Prostate gland (tissue), 2 donors: ENCODE measurements at regions not wholly inside any gene's neighbourhood (a gene's known extent, or its start where the extent isn't known, plus 50 kb on each side); places are given as distances from the start of the nearest gene placed in this dataset.
"Not testable (repeated sequence)": the region's sequence is repeated elsewhere in the genome, so short reads cannot be mapped to it uniquely, and the experiment has no call there.

Experiments used
- DNase-seq: peaks from one replicate; pipeline ENCODE4 v3.0.0-alpha.2; 2019; ENCODE audit warnings: low spot score
- H3K27ac ChIP-seq, 2 donors: fragments of 200-600 bp; sonication (generic); 2 replicates each; pipeline ENCODE4 v1.5.1; 2017 to 2019
- H3K27me3 ChIP-seq: fragments of 200-600 bp; sonication (generic); replicated peaks from 2 replicates; pipeline ENCODE4 v1.5.1; 2019; ENCODE audit not compliant: insufficient read depth
- H3K36me3 ChIP-seq, 2 donors: fragments of 200-600 bp; sonication (generic); 1 replicate in 1 of 2; 2 replicates in 1 of 2; pipeline versions ENCODE4 v1.5.1 to v1.8.1; 2017 to 2019
- H3K4me1 ChIP-seq: fragments of 200-600 bp; sonication (generic); replicated peaks from 2 replicates; pipeline ENCODE4 v1.5.1; 2019
- H3K4me3 ChIP-seq, 2 donors: fragments of 200-600 bp; sonication (generic); 2 replicates each; pipeline ENCODE4 v1.5.1; 2017 to 2019
- H3K9me3 ChIP-seq: fragments of 200-600 bp; sonication (generic); 2 replicates; pipeline ENCODE4 v1.5.1; 2017
- POLR2A ChIP-seq: fragments of 450-650 bp; IDR thresholded peaks from one replicate; pipeline ENCODE4 v1.6.1; 2016; ENCODE audit warnings: antibody characterized with exemption, mild to moderate bottlenecking
- POLR2AphosphoS5 ChIP-seq: sonication (generic); formaldehyde crosslinking; IDR thresholded peaks from one replicate; pipeline ENCODE4 v1.6.1; 2017; ENCODE audit warnings: antibody characterized with exemption
- WGBS: methylation state at CpG from one replicate; pipeline ENCODE4 v1.1.5; 2018; 5-methylcytosine and 5-hydroxymethylcytosine counted together
- intact Hi-C: fragments of 100-400 bp; cut with DNase I; formaldehyde crosslinking; loops from one replicate; pipeline ENCODE4 v1.14.2; 2022
- TF ChIP-seq, protein P1 (sequence below), 4 experiments: fragments of 200-600 bp in 2 of 4; fragments of 450-650 bp in 2 of 4; sonication (generic) in 2 of 4; IDR thresholded peaks; 1 replicate in 3 of 4; 2 replicates in 1 of 4; pipeline ENCODE4 v1.5.1; 2016 to 2019; ENCODE audit warnings: antibody characterized with exemption in 4 of 4, mild to moderate bottlenecking in 2 of 4, moderate library complexity in 2 of 4

DNA sequence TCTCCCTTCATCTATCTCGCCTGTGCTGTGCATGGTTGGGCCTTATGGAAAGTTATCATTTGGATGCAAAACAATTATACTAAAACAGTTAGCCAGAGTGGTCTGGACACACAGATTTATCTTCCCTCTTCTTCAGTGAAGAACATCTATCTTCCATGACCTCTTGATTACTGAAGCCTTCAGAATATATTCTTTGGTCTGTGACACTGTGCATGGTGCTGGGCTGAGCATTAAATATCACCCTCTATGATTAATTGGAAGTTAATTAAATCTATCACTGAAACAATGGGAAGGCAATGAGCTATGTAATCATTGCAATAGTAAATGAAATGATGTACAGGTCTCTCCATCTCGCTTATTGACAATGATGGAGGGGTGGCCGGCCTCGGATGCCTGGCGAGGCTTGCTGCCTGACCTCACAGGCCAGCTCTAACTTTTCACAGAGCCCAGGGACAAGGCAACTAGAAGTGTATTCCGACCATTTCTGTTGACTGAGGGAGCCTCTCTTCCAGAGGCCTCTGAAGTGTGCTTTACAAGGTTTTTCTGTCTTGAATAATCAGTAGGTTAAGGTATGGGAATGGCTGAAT lies 186.6 kb downstream of the NKX6-1 start:
- no peaks in the 10 kb centered on the region for H3K36me3 ChIP-seq
- H3K27ac ChIP-seq, result no peak overlapping the region
- TF ChIP-seq, protein P1, sequence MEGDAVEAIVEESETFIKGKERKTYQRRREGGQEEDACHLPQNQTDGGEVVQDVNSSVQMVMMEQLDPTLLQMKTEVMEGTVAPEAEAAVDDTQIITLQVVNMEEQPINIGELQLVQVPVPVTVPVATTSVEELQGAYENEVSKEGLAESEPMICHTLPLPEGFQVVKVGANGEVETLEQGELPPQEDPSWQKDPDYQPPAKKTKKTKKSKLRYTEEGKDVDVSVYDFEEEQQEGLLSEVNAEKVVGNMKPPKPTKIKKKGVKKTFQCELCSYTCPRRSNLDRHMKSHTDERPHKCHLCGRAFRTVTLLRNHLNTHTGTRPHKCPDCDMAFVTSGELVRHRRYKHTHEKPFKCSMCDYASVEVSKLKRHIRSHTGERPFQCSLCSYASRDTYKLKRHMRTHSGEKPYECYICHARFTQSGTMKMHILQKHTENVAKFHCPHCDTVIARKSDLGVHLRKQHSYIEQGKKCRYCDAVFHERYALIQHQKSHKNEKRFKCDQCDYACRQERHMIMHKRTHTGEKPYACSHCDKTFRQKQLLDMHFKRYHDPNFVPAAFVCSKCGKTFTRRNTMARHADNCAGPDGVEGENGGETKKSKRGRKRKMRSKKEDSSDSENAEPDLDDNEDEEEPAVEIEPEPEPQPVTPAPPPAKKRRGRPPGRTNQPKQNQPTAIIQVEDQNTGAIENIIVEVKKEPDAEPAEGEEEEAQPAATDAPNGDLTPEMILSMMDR (IDR thresholded peaks at IDR 0.05), result no peak
- TF ChIP-seq POLR2A (no peak), POLR2AphosphoS5 (no peak)
- DNase-seq, result no peak
- H3K27me3 ChIP-seq, result no peaks in the 10 kb centered on the region
- intact Hi-C loops, result no loop called here
- H3K4me3 ChIP-seq, result no peak overlapping the region
- H3K4me1 ChIP-seq, result no peaks in the 10 kb centered on the region
- no peaks in the 10 kb centered on the region for H3K9me3 ChIP-seq
- 83% methylated on average over 6 of the region's 6 CpGs for whole genome bisulfite sequencing

DNA sequence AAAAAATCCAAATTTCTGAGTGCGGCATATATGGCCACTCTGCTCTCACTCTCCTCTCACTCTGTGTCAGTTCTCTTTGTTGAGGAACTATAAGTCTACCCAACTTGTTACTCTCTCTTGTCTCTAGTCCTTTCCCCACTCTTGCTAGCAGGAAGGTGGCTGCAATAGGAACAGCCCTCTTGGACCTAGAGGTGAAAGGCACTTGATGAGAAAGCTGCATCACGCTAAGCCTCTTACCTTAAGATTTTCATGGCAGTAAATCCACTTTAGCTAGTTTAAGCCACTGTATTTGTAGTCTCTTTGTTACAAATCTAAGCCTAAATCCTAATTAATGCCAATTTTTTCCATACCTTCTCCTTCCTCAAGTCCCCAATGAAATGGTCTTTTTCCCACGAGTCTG lies 189.9 kb downstream of the NKX6-1 start:
- no peaks in the 10 kb centered on the region for H3K4me1 ChIP-seq
- 92% methylated on average over 3 of the region's 3 CpGs for WGBS
- H3K36me3 ChIP-seq, result no peaks in the 10 kb centered on the region
- intact Hi-C loops, result no loop called here
- no peak overlapping the region for H3K4me3 ChIP-seq
- H3K27ac ChIP-seq, result no peak overlapping the region
- no peaks in the 10 kb centered on the region for H3K9me3 ChIP-seq
- TF ChIP-seq POLR2AphosphoS5, result no peak
- TF ChIP-seq, protein P1 (IDR thresholded peaks at IDR 0.05), result no peak
- no peak for TF ChIP-seq POLR2A
- no peaks in the 10 kb centered on the region for H3K27me3 ChIP-seq
- DNase-seq, result no peak

- intact Hi-C loops, H3K27ac ChIP-seq, H3K4me3 ChIP-seq, DNase-seq, H3K9me3 ChIP-seq, H3K4me1 ChIP-seq, H3K27me3 ChIP-seq, H3K36me3 ChIP-seq: not testable (repeated sequence)
- WGBS, result 73% methylated on average over 24 of the region's 27 CpGs
These were observed 200.3 kb downstream of the NKX6-1 start for GRCh38 chr4:84298719-84299254.

DNA sequence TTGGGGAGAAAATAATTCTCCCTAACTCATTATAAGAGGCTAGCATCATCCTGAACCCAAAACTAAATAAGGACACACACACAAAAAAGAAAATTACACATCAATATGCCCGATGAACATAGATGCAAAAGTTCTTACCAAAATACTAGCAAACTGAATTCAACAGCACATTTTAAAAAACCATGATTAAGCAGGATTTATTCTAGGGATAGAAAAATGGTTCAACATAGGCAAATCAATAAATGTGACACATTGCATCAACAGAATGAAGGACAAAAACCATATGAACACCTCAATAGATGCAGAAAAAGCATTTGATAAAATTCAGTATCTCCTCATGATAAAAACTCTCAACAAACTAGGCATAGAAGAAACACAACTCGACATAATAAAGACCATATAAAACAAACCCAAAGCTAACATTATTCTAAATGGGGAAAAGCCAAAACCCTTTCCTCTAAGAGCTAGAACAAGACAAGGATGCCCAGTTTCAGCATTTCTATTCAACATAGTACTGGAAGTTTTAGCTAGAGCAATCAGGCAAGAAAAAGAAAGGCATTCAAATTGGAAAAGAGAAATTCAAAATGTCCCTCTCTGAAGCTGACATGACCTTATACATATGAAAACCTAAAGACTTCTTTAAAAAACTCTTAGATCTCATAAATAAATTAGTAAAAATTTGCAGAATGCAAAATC lies 200.9 kb downstream of the NKX6-1 start:
- Histone ChIP-seq H3K36me3 (no peaks in the 10 kb centered on the region), H3K4me1 (no peaks in the 10 kb centered on the region), H3K4me3 (no peak overlapping the region), H3K27ac (no peak overlapping the region), H3K27me3 (no peaks in the 10 kb centered on the region), H3K9me3 (no peaks in the 10 kb centered on the region)
- intact Hi-C loops, result no loop called here
- WGBS, result 90% methylated on average over 2 of the region's 2 CpGs
- TF ChIP-seq, protein P1 (IDR thresholded peaks at IDR 0.05), result no peak
- TF ChIP-seq POLR2A, result no peak
- TF ChIP-seq POLR2AphosphoS5, result no peak
- no peak for DNase-seq

GRCh38 chr4:84291969-84292368 lies 207.1 kb downstream of the NKX6-1 start:
- intact Hi-C loops, result no loop called here
- Histone ChIP-seq H3K27me3 (no peaks in the 10 kb centered on the region), H3K4me3 (no peak overlapping the region), H3K4me1 (no peaks in the 10 kb centered on the region), H3K9me3 (no peaks in the 10 kb centered on the region), H3K36me3 (no peaks in the 10 kb centered on the region), H3K27ac (no peak overlapping the region)
- DNase-seq, result no peak
- TF ChIP-seq, protein P1 (IDR thresholded peaks at IDR 0.05), result no peak
- TF ChIP-seq POLR2A (no peak), POLR2AphosphoS5 (no peak)
- 40% methylated on average over 2 of the region's 2 CpGs for WGBS
